ENCODE measurements at regions not wholly inside any gene's neighbourhood (a gene's known extent, or its start where the extent isn't known, plus 50 kb on each side); places are given as distances from the start of the nearest gene placed in this dataset.

- Histone ChIP-seq H3K4me1 (ENCODE audit: control insufficient read depth in 4 of 4, insufficient read depth in 4 of 4, low read length in 3 of 4) (no peaks in the 10 kb centered on the region), H3K9ac (ENCODE audit: low read depth in 1 of 2, low read length in 2 of 2) (no peak overlapping the region), H3K4me3 (ENCODE audit: low read depth in 1 of 3, low read length in 3 of 3) (no peak overlapping the region), H3K36me3 (ENCODE audit: control insufficient read depth in 4 of 4, insufficient read depth in 3 of 4, low read depth in 1 of 4, low read length in 3 of 4) (no peaks in the 10 kb centered on the region), H3K27ac (ENCODE audit: low read depth in 1 of 2, low read length in 2 of 2) (no peak overlapping the region), H3K27me3 (ENCODE audit: control insufficient read depth in 4 of 4, insufficient read depth in 4 of 4, low read length in 3 of 4) (no peaks in the 10 kb centered on the region), H3K9me3 (ENCODE audit: control insufficient read depth in 4 of 4, low read length in 3 of 4) (peaks cover 0 to 3% (median 0%) of the 10 kb centered on the region in 4 donors)
- 69% methylated on average over 1 of the region's 1 CpG for WGBS
- no peak for TF ChIP-seq ZBTB33 (IDR thresholded peaks at IDR 0.05)
- no peak for TF ChIP-seq HNF4A (conservative IDR thresholded peaks at IDR 0.05)
- no peak for TF ChIP-seq FOXA1 (IDR thresholded peaks at IDR 0.05)
- TF ChIP-seq RXRA (IDR thresholded peaks at IDR 0.05) = no peak
- no peak for TF ChIP-seq JUND (IDR thresholded peaks at IDR 0.05)
- no peak for TF ChIP-seq EGR1 (IDR thresholded peaks at IDR 0.05; ENCODE audit: low read depth in 2 of 2)
- TF ChIP-seq SP1 (IDR thresholded peaks at IDR 0.05) = no peak
- no peak for TF ChIP-seq MAX (IDR thresholded peaks at IDR 0.05)
- DNase-seq (ENCODE audit: low spot score) = no peak
Measured at GRCh38 chr10:22054961-22055360, 51.4 kb upstream of the DNAJC1 start.
